ENCODE measurements at regions not wholly inside any gene's neighbourhood (a gene's known extent, or its start where the extent isn't known, plus 50 kb on each side); places are given as distances from the start of the nearest gene placed in this dataset.
A peak's percentile ranks its signal among the peaks of the same experiment; 100 is the strongest.

DNA sequence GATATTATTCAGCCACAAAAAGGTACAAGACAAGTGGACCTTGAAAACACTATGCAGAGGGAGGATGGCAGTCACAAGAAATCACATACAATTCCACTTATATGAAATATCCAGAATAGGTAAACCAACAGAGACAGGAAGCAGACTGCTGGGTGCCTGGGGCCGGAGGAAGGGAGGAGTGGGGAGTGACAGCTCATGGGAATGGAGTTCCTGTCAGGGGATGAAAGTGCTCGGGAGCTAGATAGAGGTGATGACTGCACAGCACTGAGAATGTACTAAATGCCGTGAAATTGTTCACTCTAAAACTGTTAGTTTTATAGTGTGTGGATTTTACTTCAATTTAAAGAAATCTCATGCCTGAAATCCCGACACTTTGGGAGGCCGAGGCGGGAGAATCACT, 74.2 kb upstream of the MED9 start:
- no peak for TF ChIP-seq CTCF (IDR thresholded peaks at IDR 0.05; ENCODE audit: unreplicated experiment in 3 of 3)
- Mint-ChIP-seq H3K4me3 (no peak overlapping the region), H3K27ac (peak overlapping the region; percentile 5 to 57 (median 9)), H3K4me1 (peaks cover 56% of the 10 kb centered on the region), H3K9me3 (no peaks in the 10 kb centered on the region), H3K27me3 (ENCODE audit: low read depth) (peaks cover 21% of the 10 kb centered on the region), H3K36me3 (ENCODE audit: low read depth) (no peaks in the 10 kb centered on the region)

DNA sequence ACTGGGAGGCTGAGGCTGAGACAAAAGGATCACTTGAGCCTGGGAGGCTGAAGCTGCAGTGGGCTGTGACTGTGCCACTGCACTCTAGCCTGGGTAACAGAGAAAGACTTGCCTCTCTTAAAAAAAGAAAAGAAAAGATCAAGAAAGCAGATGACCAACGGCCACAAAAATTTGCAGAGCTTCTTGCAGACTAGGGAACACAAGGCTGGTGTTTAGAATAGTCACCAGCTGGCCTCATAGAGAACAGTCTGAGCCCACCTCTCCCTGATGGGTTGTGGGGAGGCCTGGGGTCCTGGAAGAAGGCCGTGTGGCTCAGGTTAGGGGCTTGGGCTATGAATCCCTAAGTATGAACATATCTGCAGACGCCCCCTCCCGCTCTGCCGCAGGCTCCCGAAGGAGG, 73.7 kb upstream of the MED9 start:
- Mint-ChIP-seq H3K27ac (peak overlapping the region; percentile 5 to 81 (median 64)), H3K9me3 (no peaks in the 10 kb centered on the region), H3K4me3 (no peak overlapping the region), H3K36me3 (ENCODE audit: low read depth) (no peaks in the 10 kb centered on the region), H3K4me1 (peaks cover 56% of the 10 kb centered on the region), H3K27me3 (ENCODE audit: low read depth) (peaks cover 21% of the 10 kb centered on the region)
- no peak for TF ChIP-seq CTCF (IDR thresholded peaks at IDR 0.05; ENCODE audit: unreplicated experiment in 3 of 3)

- no peak for TF ChIP-seq CTCF (IDR thresholded peaks at IDR 0.05; ENCODE audit: unreplicated experiment in 3 of 3)
- Mint-ChIP-seq H3K36me3 (ENCODE audit: low read depth) (no peaks in the 10 kb centered on the region), H3K27me3 (ENCODE audit: low read depth) (peaks cover 26% of the 10 kb centered on the region), H3K4me3 (no peak overlapping the region), H3K27ac (peak overlapping the region; percentile 62 to 81 (median 64)), H3K9me3 (no peaks in the 10 kb centered on the region), H3K4me1 (peaks cover 51% of the 10 kb centered on the region)
Measured at GRCh38 chr17:17403899-17404576, 72.8 kb upstream of the MED9 start.

DNA sequence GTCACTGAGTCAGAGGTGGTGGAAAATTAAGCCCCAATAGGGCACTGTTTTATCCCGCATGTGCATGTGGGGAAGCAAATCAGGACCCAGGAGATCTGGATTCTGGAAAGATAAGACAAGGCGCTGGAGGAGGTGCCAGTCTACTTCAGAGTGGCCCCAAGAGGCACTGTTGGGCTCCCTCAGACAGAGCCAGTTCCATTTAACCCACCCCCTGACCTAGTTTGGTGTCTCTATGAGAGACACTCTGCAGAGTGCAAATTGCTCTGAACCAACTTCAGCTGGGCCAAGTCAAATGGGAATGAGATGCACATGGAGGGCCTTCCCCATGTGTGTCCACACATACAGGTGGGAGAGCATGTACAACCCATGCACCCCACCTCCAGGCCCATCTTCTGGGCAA, 71.1 kb upstream of the MED9 start:
- H3K36me3 Mint-ChIP-seq (ENCODE audit: low read depth), result no peaks in the 10 kb centered on the region
- peaks cover 21% of the 10 kb centered on the region for H3K27me3 Mint-ChIP-seq (ENCODE audit: low read depth)
- no peaks in the 10 kb centered on the region for H3K9me3 Mint-ChIP-seq
- no peak overlapping the region for H3K27ac Mint-ChIP-seq
- TF ChIP-seq CTCF (IDR thresholded peaks at IDR 0.05; ENCODE audit: unreplicated experiment in 3 of 3), result no peak
- H3K4me1 Mint-ChIP-seq, result peaks cover 46% of the 10 kb centered on the region
- H3K4me3 Mint-ChIP-seq, result no peak overlapping the region

DNA sequence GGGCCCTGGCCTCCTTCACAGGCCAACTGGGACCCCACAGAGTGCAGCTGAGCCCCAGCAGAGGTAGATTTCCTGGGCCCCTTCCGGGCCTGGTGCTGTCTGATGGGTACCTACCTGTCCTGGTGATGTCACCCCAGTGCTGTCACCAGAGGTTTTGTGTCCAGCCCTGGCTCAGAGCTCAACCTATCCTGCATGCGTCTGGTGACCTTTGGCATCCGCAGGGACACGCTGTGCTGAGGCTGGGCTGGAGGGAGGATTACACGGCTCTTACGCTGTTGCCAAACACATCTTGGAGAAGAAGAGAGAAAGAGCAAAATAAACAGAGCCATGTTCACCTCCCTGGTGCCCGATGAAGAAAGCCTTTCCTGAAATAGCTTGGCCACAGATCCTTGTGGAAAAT, 70.6 kb upstream of the MED9 start:
- Mint-ChIP-seq H3K27me3 (ENCODE audit: low read depth) (peaks cover 16% of the 10 kb centered on the region), H3K4me1 (peaks cover 40% of the 10 kb centered on the region), H3K36me3 (ENCODE audit: low read depth) (no peaks in the 10 kb centered on the region), H3K9me3 (no peaks in the 10 kb centered on the region), H3K27ac (no peak overlapping the region), H3K4me3 (no peak overlapping the region)
- TF ChIP-seq CTCF (IDR thresholded peaks at IDR 0.05; ENCODE audit: unreplicated experiment in 3 of 3), result no peak

GRCh38 chr17:17408236-17408794, 68.5 kb upstream of the MED9 start:
- TF ChIP-seq CTCF (IDR thresholded peaks at IDR 0.05; ENCODE audit: unreplicated experiment in 3 of 3), result no peak
- H3K4me3 Mint-ChIP-seq, result no peak overlapping the region
- H3K36me3 Mint-ChIP-seq (ENCODE audit: low read depth), result no peaks in the 10 kb centered on the region
- no peaks in the 10 kb centered on the region for H3K9me3 Mint-ChIP-seq
- peaks cover 13% of the 10 kb centered on the region for H3K27me3 Mint-ChIP-seq (ENCODE audit: low read depth)
- H3K27ac Mint-ChIP-seq, result no peak overlapping the region
- peaks cover 34% of the 10 kb centered on the region for H3K4me1 Mint-ChIP-seq

Measured in nephron (organoid).